Neural cell (in vitro differentiated cells): ENCODE measurements at regions not wholly inside any gene's neighbourhood (a gene's known extent, or its start where the extent isn't known, plus 50 kb on each side); places are given as distances from the start of the nearest gene placed in this dataset.

ENCODE experiments used
- H2AFZ ChIP-seq: fragments of 200-600, 300-800 bp; sonication (generic), shearing (Covaris generic); 2 replicates; pipeline ENCODE4 v1.6.0; 2014; ENCODE audit warnings: low read depth, mild to moderate bottlenecking, antibody characterized with exemption, low read length, moderate library complexity
- H3F3A ChIP-seq: fragments of 200-600 bp; shearing (Covaris generic); 2 replicates; pipeline ENCODE4 v1.6.1; 2016; ENCODE audit warnings: mild to moderate bottlenecking, moderate library complexity, mixed read lengths, antibody characterized with exemption, low read length; ENCODE audit not compliant: insufficient read depth, poor library complexity, severe bottlenecking
- H3K27ac ChIP-seq: fragments of 200-600, 300-800 bp; sonication (generic), shearing (Covaris generic); 2 replicates; pipeline ENCODE4 v1.5.1; 2014; ENCODE audit warnings: mild to moderate bottlenecking, low read length, moderate library complexity
- H3K27me3 ChIP-seq: fragments of 300-800, 200-600 bp; sonication (generic), shearing (Covaris generic); 2 replicates; pipeline ENCODE4 v1.6.0; 2014; ENCODE audit warnings: mild to moderate bottlenecking, low read depth, low read length, moderate library complexity; ENCODE audit not compliant: insufficient read depth
- H3K36me3 ChIP-seq: fragments of 300-800, 200-600 bp; sonication (generic), shearing (Covaris generic); 2 replicates; pipeline ENCODE4 v1.5.1; 2014; ENCODE audit warnings: mild to moderate bottlenecking, antibody characterized with exemption, low read length, moderate library complexity; ENCODE audit not compliant: insufficient read depth
- H3K4me2 ChIP-seq: fragments of 300-800, 200-600 bp; sonication (generic), shearing (Covaris generic); 2 replicates; pipeline ENCODE4 v1.6.0; 2014; ENCODE audit warnings: mild to moderate bottlenecking, low read length
- H3K4me3 ChIP-seq: fragments of 300-800, 200-600 bp; sonication (generic), shearing (Covaris generic); 2 replicates; pipeline ENCODE4 v1.5.1; 2014; ENCODE audit warnings: mild to moderate bottlenecking, low read length, moderate library complexity
- H3K79me2 ChIP-seq: fragments of 200-600 bp; shearing (Covaris generic); replicated peaks from 2 replicates; pipeline ENCODE4 v1.6.0; 2014; ENCODE audit warnings: mild to moderate bottlenecking, low read length, moderate library complexity; ENCODE audit not compliant: insufficient read depth
- H3K9ac ChIP-seq: fragments of 300-800, 200-600 bp; sonication (generic), shearing (Covaris generic); 2 replicates; pipeline ENCODE4 v1.6.1; 2016; ENCODE audit warnings: mild to moderate bottlenecking, low read length, mixed read lengths
- H3K9me2 ChIP-seq: fragments of 200-600 bp; shearing (Covaris generic); 2 replicates; pipeline ENCODE4 v1.6.1; 2016; ENCODE audit warnings: mild to moderate bottlenecking, low read length, mixed read lengths; ENCODE audit not compliant: insufficient read depth
- H3K9me3 ChIP-seq: fragments of 200-600, 300-800 bp; sonication (generic), shearing (Covaris generic); 2 replicates; pipeline ENCODE4 v1.6.1; 2016; ENCODE audit warnings: mild to moderate bottlenecking, mixed run types, low read length, moderate library complexity, mixed read lengths
- H4K20me1 ChIP-seq: fragments of 200-600 bp; shearing (Covaris generic); 2 replicates; pipeline ENCODE4 v1.6.1; 2016; ENCODE audit warnings: mild to moderate bottlenecking, mixed run types; ENCODE audit not compliant: insufficient read depth
- EP300 ChIP-seq: fragments of 450-650 bp; conservative IDR thresholded peaks from 2 replicates; pipeline ENCODE4 v1.6.1; 2014; ENCODE audit warnings: antibody characterized with exemption, mild to moderate bottlenecking, moderate library complexity; ENCODE audit not compliant: poor library complexity, severe bottlenecking
- EZH2 ChIP-seq: fragments of 200-600, 300-800 bp; shearing (Covaris generic), sonication (generic); IDR thresholded peaks from 2 replicates; pipeline ENCODE4 v1.6.1; 2014; ENCODE audit warnings: antibody characterized with exemption, low read length, borderline replicate concordance, mild to moderate bottlenecking; ENCODE audit not compliant: insufficient read depth, poor library complexity, severe bottlenecking
- MXI1 ChIP-seq: fragments of 450-650 bp; conservative IDR thresholded peaks from 2 replicates; pipeline ENCODE4 v1.6.1; 2014; ENCODE audit warnings: antibody characterized with exemption, mild to moderate bottlenecking; ENCODE audit not compliant: poor library complexity, severe bottlenecking
- POLR2AphosphoS5 ChIP-seq: IDR thresholded peaks from 2 replicates; pipeline ENCODE4 v1.6.1; 2012
- RAD21 ChIP-seq: fragments of 450-650 bp; conservative IDR thresholded peaks from 2 replicates; pipeline ENCODE4 v1.6.1; 2014; ENCODE audit warnings: antibody characterized with exemption, mild to moderate bottlenecking, moderate library complexity
- REST ChIP-seq: IDR thresholded peaks from 2 replicates; pipeline ENCODE4 v1.6.1; 2012; ENCODE audit warnings: borderline replicate concordance
- SMC3 ChIP-seq: fragments of 450-650 bp; conservative IDR thresholded peaks from 2 replicates; pipeline ENCODE4 v1.6.1; 2014; ENCODE audit warnings: antibody characterized with exemption, mild to moderate bottlenecking, moderate library complexity; ENCODE audit not compliant: poor library complexity
- TAF1 ChIP-seq: IDR thresholded peaks from 2 replicates; pipeline ENCODE4 v1.6.1; 2012; ENCODE audit warnings: low read depth
- TF ChIP-seq, protein P1 (sequence below): fragments of 450-650 bp; IDR thresholded peaks from 2 replicates; pipeline ENCODE4 v1.5.1; 2014; ENCODE audit warnings: antibody characterized with exemption, mild to moderate bottlenecking, moderate library complexity; ENCODE audit not compliant: poor library complexity, severe bottlenecking

- H3K4me3 ChIP-seq = no peak overlapping the region
- no peak overlapping the region for H3K27ac ChIP-seq
- TF ChIP-seq RAD21 (no peak), POLR2AphosphoS5 (no peak), REST (no peak), SMC3 (no peak), TAF1 (no peak), MXI1 (no peak), EP300 (no peak), EZH2 (no peak)
- TF ChIP-seq, protein P1, sequence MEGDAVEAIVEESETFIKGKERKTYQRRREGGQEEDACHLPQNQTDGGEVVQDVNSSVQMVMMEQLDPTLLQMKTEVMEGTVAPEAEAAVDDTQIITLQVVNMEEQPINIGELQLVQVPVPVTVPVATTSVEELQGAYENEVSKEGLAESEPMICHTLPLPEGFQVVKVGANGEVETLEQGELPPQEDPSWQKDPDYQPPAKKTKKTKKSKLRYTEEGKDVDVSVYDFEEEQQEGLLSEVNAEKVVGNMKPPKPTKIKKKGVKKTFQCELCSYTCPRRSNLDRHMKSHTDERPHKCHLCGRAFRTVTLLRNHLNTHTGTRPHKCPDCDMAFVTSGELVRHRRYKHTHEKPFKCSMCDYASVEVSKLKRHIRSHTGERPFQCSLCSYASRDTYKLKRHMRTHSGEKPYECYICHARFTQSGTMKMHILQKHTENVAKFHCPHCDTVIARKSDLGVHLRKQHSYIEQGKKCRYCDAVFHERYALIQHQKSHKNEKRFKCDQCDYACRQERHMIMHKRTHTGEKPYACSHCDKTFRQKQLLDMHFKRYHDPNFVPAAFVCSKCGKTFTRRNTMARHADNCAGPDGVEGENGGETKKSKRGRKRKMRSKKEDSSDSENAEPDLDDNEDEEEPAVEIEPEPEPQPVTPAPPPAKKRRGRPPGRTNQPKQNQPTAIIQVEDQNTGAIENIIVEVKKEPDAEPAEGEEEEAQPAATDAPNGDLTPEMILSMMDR = no peak
- no peaks in the 10 kb centered on the region for H3F3A ChIP-seq
- no peaks in the 10 kb centered on the region for H3K36me3 ChIP-seq
- H4K20me1 ChIP-seq = no peaks in the 10 kb centered on the region
- no peaks in the 10 kb centered on the region for H3K9me3 ChIP-seq
- H3K79me2 ChIP-seq = no peaks in the 10 kb centered on the region
- no peaks in the 10 kb centered on the region for H3K27me3 ChIP-seq
- no peak overlapping the region for H2AFZ ChIP-seq
- no peak overlapping the region for H3K4me2 ChIP-seq
- no peaks in the 10 kb centered on the region for H3K9me2 ChIP-seq
- H3K9ac ChIP-seq = no peak overlapping the region
Measured at GRCh38 chr13:89791971-89792630, 1555.4 kb upstream of the MIR17HG start.

- H3K27ac ChIP-seq = no peak overlapping the region
- H3K9ac ChIP-seq = no peak overlapping the region
- H3K79me2 ChIP-seq = no peaks in the 10 kb centered on the region
- H3K4me3 ChIP-seq = no peak overlapping the region
- no peak overlapping the region for H3K4me2 ChIP-seq
- H3F3A ChIP-seq = no peaks in the 10 kb centered on the region
- no peaks in the 10 kb centered on the region for H3K36me3 ChIP-seq
- TF ChIP-seq TAF1 = no peak
- TF ChIP-seq SMC3 = no peak
- TF ChIP-seq POLR2AphosphoS5 = no peak
- H2AFZ ChIP-seq = no peak overlapping the region
- no peaks in the 10 kb centered on the region for H3K27me3 ChIP-seq
- no peaks in the 10 kb centered on the region for H4K20me1 ChIP-seq
- H3K9me2 ChIP-seq = no peaks in the 10 kb centered on the region
- H3K9me3 ChIP-seq = no peaks in the 10 kb centered on the region
Measured at GRCh38 chr13:89796196-89796595, 1551.3 kb upstream of the MIR17HG start.
